ENCODE measurements at regions not wholly inside any gene's neighbourhood (a gene's known extent, or its start where the extent isn't known, plus 50 kb on each side); places are given as distances from the start of the nearest gene placed in this dataset.
A peak's percentile ranks its signal among the peaks of the same experiment; 100 is the strongest.
"Not testable (repeated sequence)": the region's sequence is repeated elsewhere in the genome, so short reads cannot be mapped to it uniquely, and the experiment has no call there.

- DNase-seq, result no peak
Observed at GRCh38 chr2:181792906-181793305, 98.6 kb upstream of the ITPRID2 start.

GRCh38 chr2:181798022-181798421 lies 93.5 kb upstream of the ITPRID2 start:
- DNase-seq, result no peak

GRCh38 chr2:181802300-181802699 lies 89.2 kb upstream of the ITPRID2 start:
- not testable (repeated sequence) for DNase-seq

DNA sequence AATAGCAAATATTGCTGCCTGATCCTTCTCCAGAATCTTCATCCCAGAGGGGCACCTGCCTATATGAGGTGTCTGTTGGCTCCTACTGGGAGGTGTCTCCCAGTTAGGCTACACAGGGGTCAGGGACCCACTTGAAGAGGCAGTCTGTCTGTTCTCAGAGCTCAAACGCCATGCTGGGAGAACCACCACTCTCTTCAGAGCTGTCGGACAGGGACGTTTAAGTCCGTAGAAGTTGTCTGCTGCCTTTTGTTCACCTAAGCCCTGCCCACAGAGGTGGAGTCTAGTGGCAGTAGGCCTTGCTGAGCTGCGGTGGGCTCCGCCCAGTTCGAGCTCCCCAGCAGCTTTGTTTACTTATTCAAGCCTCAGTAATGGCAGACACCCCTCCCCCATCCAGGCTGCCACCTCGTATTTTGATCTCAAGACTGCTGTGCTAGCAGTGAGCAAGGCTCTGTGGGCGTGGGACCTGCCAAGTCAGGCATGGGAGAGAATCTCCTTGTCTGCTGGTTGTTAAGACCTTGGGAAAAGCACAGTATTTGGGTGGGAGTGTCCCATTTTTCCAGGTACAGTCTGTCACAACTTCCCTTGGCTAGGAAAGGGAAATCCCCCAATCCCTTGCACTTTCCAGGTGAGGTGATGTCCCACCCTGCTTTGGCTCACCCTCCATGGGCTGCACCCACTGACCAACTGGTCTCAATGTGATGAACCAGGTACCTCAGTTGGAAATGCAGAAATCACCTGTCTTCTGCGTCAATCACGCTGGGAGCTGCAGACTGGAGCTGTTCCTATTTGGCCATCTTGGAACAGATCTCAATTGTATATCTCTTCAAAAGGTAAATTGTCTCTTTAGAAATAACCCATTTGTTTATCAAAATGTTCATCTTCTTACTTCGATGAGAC lies 87.4 kb upstream of the ITPRID2 start:
- DNase-seq, result not testable (repeated sequence)

GRCh38 chr2:181805228-181806038 lies 86.1 kb upstream of the ITPRID2 start:
- DNase-seq, result peak; percentile 59

DNA sequence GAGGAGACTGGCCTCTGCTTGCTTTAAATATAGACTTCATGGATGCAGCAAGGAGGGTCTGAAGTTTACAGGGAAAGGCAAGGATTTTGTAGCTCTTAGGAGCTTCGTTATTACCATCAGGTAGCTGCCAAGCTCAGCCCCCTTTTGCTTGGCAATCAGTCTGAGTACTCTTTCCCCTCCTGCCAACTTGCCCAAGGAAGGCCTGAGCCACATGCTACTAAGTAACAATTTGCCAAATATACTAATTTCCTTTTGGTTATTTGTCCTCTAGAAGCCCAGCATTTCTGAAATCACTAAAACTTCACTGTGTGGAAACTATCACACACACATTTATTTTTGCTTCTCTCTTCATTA lies 85.5 kb upstream of the ITPRID2 start:
- DNase-seq, result no peak

- no peak for DNase-seq
Observed at GRCh38 chr2:181807526-181807925, 84.0 kb upstream of the ITPRID2 start.

- DNase-seq, result peak; percentile 55
Observed at GRCh38 chr2:181810823-181811695, 80.5 kb upstream of the ITPRID2 start.

GRCh38 chr2:181812106-181812743 lies 79.3 kb upstream of the ITPRID2 start:
- no peak for DNase-seq

- no peak for DNase-seq
Observed at GRCh38 chr2:181814057-181814491, 77.5 kb upstream of the ITPRID2 start.

- DNase-seq, result no peak
Observed at GRCh38 chr2:181817509-181817908, 74.0 kb upstream of the ITPRID2 start.

- DNase-seq, result no peak
Observed at GRCh38 chr2:181818058-181818680, 73.4 kb upstream of the ITPRID2 start.

DNA sequence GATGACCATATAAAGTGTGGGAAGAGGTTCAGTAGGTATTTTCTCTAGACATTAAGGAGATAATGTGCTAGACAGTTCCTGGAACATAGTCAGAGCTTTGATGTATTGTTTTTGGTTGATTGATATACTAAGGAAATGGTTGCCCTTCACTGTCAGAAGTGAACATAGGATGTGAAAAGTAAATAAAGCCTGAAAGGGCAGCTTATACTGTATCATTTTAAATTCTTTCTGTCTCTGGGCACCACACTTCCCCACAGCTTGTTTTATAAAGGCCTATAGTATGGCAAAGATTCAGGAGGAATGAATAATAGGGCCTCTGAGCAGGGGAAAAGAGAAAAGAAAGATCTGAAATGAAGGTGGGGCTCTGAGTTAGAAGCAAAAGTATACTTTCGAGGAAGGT lies 72.7 kb upstream of the ITPRID2 start:
- no peak for DNase-seq

GRCh38 chr2:181821049-181821448 lies 70.5 kb upstream of the ITPRID2 start:
- DNase-seq, result no peak

DNA sequence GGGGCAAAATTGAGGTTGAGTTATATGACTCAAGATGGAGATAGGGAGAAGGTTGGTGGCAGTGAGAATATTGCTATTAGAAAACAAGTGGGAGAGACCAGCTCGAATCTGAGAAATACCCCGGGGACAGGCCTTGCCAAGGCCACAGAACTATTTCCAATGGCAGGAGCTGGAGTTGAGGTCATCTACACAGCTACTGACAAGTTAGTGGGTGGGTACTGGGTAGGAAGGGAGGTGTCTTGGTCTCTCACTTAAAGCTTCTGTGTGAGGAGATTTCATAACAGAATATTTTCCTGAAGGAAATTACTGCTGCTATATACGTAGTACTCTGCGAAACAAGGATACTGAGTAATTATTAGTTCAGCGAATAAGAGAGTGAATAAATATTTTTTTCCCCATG lies 69.4 kb upstream of the ITPRID2 start:
- no peak for DNase-seq

GRCh38 chr2:181823405-181823804 lies 68.1 kb upstream of the ITPRID2 start:
- DNase-seq, result no peak

DNA sequence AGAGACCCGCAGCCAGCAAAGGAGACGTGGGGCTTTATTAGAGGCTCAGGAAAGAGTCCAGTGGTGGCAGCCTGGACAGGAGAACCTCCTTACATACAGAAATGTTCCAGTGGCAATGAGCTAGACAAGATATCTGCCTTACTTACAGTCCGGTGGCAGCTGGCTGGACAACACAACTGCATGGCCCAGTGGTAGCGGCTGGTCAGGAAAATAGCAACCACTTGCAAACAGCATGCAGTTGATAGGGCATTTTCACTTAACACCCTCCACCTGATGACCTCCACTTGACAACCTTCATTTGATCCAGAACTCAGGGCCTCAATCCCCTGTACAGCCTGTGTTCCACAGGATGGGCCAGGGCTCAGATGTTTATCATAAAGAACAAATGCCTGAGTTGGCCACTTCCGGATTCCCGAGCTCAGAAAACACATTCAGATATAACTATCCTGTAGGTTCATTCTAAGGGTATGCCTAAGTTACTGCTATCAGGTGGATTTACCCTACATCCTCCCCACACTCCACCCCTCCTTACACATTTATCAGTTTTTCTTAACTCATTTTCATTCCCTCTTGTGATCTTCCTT lies 63.3 kb upstream of the ITPRID2 start:
- DNase-seq, result no peak

DNA sequence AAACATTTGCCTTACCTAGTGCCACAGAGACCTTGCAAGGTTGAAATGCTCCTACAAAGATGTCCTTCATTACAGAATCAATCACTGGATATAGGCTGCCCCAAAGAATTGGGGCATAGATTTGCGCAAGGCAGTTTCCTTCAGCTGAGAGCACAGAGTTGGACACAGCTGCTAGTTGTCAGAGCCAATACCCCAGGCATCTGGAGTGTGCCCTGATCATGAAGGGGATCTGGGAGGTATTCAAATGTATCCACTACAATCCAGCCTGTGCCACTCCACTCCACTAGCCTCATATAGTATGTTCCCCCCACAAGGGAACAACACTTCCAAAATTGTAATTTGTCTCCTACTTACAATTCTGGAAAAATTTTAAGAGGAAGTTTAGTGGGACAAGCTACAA lies 62.3 kb upstream of the ITPRID2 start:
- DNase-seq, result no peak

DNA sequence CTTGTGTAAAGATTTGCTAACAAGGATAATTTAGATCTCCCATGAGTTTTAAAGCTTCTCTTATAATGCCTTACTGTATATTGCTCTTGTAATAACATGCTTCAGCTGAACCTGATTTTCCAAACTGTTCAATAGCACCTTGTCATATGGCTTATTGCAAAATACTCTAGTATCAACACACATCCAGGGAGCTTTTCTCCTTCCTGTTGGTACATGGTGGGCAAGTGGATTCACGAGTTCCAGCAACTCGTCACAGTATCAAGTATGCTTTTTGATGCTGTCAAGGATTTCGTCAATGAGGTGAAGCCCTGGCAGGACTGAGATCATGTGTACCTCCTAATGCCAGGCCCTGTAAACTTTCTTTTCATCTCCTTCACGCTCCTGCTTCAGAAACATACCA lies 59.5 kb upstream of the ITPRID2 start:
- no peak for DNase-seq

DNA sequence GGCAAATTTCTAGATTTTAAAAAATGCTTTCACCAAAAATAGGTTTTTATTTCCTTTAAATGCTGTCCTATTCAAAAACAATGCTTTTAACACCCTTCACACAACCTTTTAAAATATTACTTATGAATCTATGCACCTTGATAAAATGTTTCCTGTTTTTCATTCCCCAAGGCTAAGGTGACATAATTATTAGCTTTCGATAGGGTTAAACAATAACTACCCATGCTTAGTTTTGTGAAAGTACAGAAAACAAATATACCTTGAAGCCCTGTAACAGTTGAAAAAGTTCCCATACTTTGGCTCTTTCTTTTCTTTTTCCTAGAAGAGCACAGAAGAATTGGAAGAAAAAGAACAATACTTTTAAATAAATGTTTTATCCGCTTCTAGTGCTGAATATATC lies 54.9 kb upstream of the ITPRID2 start:
- no peak for DNase-seq

DNA sequence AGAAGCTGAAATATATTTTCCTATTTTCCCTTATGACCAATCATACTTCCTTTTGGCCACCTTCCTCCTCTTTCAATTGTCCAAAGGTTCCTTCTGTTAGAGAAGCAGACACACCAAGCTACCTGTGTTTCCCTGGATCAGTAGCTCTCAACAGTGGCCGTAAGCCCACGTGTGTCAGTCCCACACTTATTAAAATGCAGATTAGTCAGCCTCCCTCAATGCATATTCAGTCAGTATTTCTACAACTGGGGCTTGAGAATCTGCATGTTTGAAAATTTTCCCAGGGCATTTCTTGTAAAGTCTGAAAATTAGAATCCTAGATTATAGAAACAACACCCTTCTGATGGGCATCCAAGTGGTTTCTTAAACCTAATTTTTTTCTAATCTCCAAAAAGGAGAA lies 54.0 kb upstream of the ITPRID2 start:
- DNase-seq, result no peak

DNA sequence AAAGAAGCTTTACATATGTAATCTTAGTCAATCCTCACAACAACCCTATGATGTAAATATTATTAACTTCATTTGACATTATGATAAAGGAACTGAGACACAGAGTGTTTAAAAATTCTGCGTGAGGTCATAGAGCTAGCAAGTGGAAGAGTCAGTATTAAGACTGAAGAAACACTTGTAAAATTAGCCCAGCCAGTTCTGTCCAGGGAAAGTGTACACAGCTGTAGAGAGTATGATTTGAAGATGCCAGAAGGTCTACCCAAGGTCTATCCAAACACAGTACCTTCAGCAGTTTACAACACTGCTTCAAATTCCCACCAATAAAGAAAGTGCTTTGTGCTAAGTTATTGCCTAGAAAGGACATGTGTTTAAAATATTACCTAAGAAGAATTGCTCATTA lies 51.7 kb upstream of the ITPRID2 start:
- no peak for DNase-seq

Measured in GDM1 (cell line).